ENCODE measurements at regions not wholly inside any gene's neighbourhood (a gene's known extent, or its start where the extent isn't known, plus 50 kb on each side); places are given as distances from the start of the nearest gene placed in this dataset.

DNA sequence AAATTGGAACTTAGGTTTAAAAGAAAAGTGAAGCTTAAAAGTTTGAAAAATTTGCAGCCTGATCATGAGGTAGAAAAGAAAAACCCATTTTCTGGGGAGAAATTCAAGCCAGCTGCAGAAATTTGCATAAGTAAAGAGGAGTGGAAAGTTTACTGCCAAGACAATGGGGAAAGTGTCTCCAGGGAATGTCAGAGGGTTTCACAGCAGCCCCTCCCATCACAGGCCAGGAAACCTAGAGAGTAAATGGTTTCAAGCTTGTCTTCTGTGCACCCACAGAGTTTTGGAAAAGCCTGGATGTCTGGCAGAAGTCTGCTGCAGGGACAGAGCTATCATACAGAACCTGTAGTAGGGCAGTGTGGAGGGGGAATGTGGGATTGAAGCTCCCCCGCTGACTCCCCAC, 254.0 kb upstream of the FSIP2 start:
- Histone ChIP-seq H2AFZ (ENCODE audit: low read length) (no peak overlapping the region), H3K9me3 (ENCODE audit: control insufficient read depth, insufficient read depth, low read depth, low read length) (no peaks in the 10 kb centered on the region), H3K36me3 (ENCODE audit: control insufficient read depth, insufficient read depth, low read length) (no peaks in the 10 kb centered on the region), H4K20me1 (ENCODE audit: control insufficient read depth, extremely low read depth, insufficient read depth, low read length) (no peaks in the 10 kb centered on the region), H3K27ac (ENCODE audit: insufficient read depth, low read length) (no peak overlapping the region), H3K4me2 (ENCODE audit: extremely low read depth, insufficient read depth, low read length) (no peak overlapping the region), H3K4me3 (replicated peaks in 1 of 4; ENCODE audit: control extremely low read depth in 1 of 4, insufficient read depth in 1 of 4, low read depth in 3 of 4, low read length in 4 of 4) (no peak overlapping the region), H3K9ac (ENCODE audit: insufficient read depth, low read length) (no peak overlapping the region), H3K79me2 (ENCODE audit: control insufficient read depth, insufficient read depth, low read length) (no peaks in the 10 kb centered on the region), H3K27me3 (ENCODE audit: control insufficient read depth, insufficient read depth, low read length) (no peaks in the 10 kb centered on the region), H3K4me1 (ENCODE audit: control insufficient read depth, extremely low read depth, insufficient read depth, low read length) (no peaks in the 10 kb centered on the region)
- no peak for DNase-seq (ENCODE audit: low read depth in 2 of 2)
- TF ChIP-seq, protein P1, sequence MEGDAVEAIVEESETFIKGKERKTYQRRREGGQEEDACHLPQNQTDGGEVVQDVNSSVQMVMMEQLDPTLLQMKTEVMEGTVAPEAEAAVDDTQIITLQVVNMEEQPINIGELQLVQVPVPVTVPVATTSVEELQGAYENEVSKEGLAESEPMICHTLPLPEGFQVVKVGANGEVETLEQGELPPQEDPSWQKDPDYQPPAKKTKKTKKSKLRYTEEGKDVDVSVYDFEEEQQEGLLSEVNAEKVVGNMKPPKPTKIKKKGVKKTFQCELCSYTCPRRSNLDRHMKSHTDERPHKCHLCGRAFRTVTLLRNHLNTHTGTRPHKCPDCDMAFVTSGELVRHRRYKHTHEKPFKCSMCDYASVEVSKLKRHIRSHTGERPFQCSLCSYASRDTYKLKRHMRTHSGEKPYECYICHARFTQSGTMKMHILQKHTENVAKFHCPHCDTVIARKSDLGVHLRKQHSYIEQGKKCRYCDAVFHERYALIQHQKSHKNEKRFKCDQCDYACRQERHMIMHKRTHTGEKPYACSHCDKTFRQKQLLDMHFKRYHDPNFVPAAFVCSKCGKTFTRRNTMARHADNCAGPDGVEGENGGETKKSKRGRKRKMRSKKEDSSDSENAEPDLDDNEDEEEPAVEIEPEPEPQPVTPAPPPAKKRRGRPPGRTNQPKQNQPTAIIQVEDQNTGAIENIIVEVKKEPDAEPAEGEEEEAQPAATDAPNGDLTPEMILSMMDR (conservative IDR thresholded peaks at IDR 0.05 in 1 of 2, IDR thresholded peaks at IDR 0.05 in 1 of 2; ENCODE audit: low read depth in 1 of 2, low read length in 2 of 2): no peak
- no peak for TF ChIP-seq EZH2 (IDR thresholded peaks at IDR 0.05; ENCODE audit: low read length, missing control alignments)

DNA sequence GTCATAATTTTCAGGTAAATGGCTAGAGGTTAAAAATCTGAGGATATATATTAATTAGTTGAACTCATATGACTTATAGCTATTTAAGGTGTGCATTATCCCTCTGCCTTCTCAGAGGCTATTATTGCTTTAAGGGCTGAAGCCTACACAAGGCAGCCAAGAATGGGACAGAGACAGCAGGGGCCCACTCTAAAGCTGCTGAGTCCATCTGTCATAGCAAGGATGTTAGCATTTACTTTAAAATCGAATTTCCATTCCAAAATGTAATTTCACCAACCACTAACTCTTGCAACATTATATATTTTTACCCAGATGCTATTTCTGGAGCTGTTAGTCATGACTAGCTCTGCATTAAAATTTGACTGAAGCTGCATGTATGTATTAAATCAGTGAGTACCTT, 236.3 kb upstream of the FSIP2 start:
- H3K9ac ChIP-seq (ENCODE audit: insufficient read depth, low read length): no peak overlapping the region
- no peak overlapping the region for H3K4me2 ChIP-seq (ENCODE audit: extremely low read depth, insufficient read depth, low read length)
- no peaks in the 10 kb centered on the region for H3K4me1 ChIP-seq (ENCODE audit: control insufficient read depth, extremely low read depth, insufficient read depth, low read length)
- no peak overlapping the region for H3K4me3 ChIP-seq (replicated peaks in 1 of 4; ENCODE audit: control extremely low read depth in 1 of 4, insufficient read depth in 1 of 4, low read depth in 3 of 4, low read length in 4 of 4)
- TF ChIP-seq, protein P1 (conservative IDR thresholded peaks at IDR 0.05 in 1 of 2, IDR thresholded peaks at IDR 0.05 in 1 of 2; ENCODE audit: low read depth in 1 of 2, low read length in 2 of 2): no peak
- TF ChIP-seq EZH2 (IDR thresholded peaks at IDR 0.05; ENCODE audit: low read length, missing control alignments): no peak
- no peaks in the 10 kb centered on the region for H3K79me2 ChIP-seq (ENCODE audit: control insufficient read depth, insufficient read depth, low read length)
- no peaks in the 10 kb centered on the region for H3K27me3 ChIP-seq (ENCODE audit: control insufficient read depth, insufficient read depth, low read length)
- H4K20me1 ChIP-seq (ENCODE audit: control insufficient read depth, extremely low read depth, insufficient read depth, low read length): no peaks in the 10 kb centered on the region
- H3K36me3 ChIP-seq (ENCODE audit: control insufficient read depth, insufficient read depth, low read length): no peaks in the 10 kb centered on the region
- no peak overlapping the region for H3K27ac ChIP-seq (ENCODE audit: insufficient read depth, low read length)
- H3K9me3 ChIP-seq (ENCODE audit: control insufficient read depth, insufficient read depth, low read depth, low read length): no peaks in the 10 kb centered on the region
- H2AFZ ChIP-seq (ENCODE audit: low read length): no peak overlapping the region
- no peak for DNase-seq (ENCODE audit: low read depth in 2 of 2)

DNA sequence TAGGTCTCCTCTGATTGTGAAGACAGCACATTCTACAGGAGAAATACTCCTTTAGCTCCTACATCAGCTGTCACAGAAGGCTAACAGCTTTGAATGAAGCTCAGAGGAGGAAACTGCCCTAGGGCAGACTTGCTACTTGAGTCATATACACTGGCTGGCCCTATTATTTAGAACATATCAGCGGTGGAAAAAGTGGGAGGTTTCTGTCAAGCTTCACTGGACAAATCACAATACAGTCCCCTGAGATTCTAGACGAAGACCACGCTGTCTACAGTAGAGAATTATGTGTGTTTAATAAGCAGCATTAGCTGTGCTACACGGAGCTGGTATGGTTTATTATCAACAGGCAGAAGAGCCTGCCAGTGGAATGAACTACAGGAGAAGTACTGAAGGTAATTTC, 230.9 kb upstream of the FSIP2 start:
- Histone ChIP-seq H3K4me1 (ENCODE audit: control insufficient read depth, extremely low read depth, insufficient read depth, low read length) (no peaks in the 10 kb centered on the region), H3K79me2 (ENCODE audit: control insufficient read depth, insufficient read depth, low read length) (no peaks in the 10 kb centered on the region), H3K27ac (ENCODE audit: insufficient read depth, low read length) (no peak overlapping the region), H4K20me1 (ENCODE audit: control insufficient read depth, extremely low read depth, insufficient read depth, low read length) (no peaks in the 10 kb centered on the region), H2AFZ (ENCODE audit: low read length) (no peak overlapping the region), H3K9ac (ENCODE audit: insufficient read depth, low read length) (no peak overlapping the region), H3K9me3 (ENCODE audit: control insufficient read depth, insufficient read depth, low read depth, low read length) (no peaks in the 10 kb centered on the region), H3K27me3 (ENCODE audit: control insufficient read depth, insufficient read depth, low read length) (no peaks in the 10 kb centered on the region), H3K4me3 (replicated peaks in 1 of 4; ENCODE audit: control extremely low read depth in 1 of 4, insufficient read depth in 1 of 4, low read depth in 3 of 4, low read length in 4 of 4) (no peak overlapping the region), H3K36me3 (ENCODE audit: control insufficient read depth, insufficient read depth, low read length) (no peaks in the 10 kb centered on the region), H3K4me2 (ENCODE audit: extremely low read depth, insufficient read depth, low read length) (no peak overlapping the region)
- no peak for TF ChIP-seq EZH2 (IDR thresholded peaks at IDR 0.05; ENCODE audit: low read length, missing control alignments)
- TF ChIP-seq, protein P1 (conservative IDR thresholded peaks at IDR 0.05 in 1 of 2, IDR thresholded peaks at IDR 0.05 in 1 of 2; ENCODE audit: low read depth in 1 of 2, low read length in 2 of 2): no peak
- DNase-seq (ENCODE audit: low read depth in 2 of 2): no peak
